Left renal pelvis (tissue), 4 donors: ENCODE measurements at regions not wholly inside any gene's neighbourhood (a gene's known extent, or its start where the extent isn't known, plus 50 kb on each side); places are given as distances from the start of the nearest gene placed in this dataset.
"Not testable (repeated sequence)": the region's sequence is repeated elsewhere in the genome, so short reads cannot be mapped to it uniquely, and the experiment has no call there.

ENCODE experiments used
- DNase-seq, 4 donors: peaks; one replicate each; pipeline ENCODE4 v3.0.0-alpha.2; 2013; ENCODE audit warnings: low read depth in 4 of 4, low spot score in 3 of 4

GRCh38 chr3:106115557-106115956, 246.7 kb upstream of the CBLB start:
- DNase-seq: no peak

- DNase-seq: no peak
These were observed 248.1 kb upstream of the CBLB start for GRCh38 chr3:106116733-106117489.

GRCh38 chr3:106117490-106117858, 248.7 kb upstream of the CBLB start:
- DNase-seq: no peak

- no peak for DNase-seq
These were observed 250.8 kb upstream of the CBLB start for GRCh38 chr3:106119614-106120082.

- no peak for DNase-seq
These were observed 251.5 kb upstream of the CBLB start for GRCh38 chr3:106120356-106120755.

- DNase-seq: no peak
These were observed 252.9 kb upstream of the CBLB start for GRCh38 chr3:106121491-106122289.

- DNase-seq: no peak
These were observed 256.0 kb upstream of the CBLB start for GRCh38 chr3:106124818-106125217.

- no peak for DNase-seq
These were observed 256.5 kb upstream of the CBLB start for GRCh38 chr3:106125321-106125720.

- DNase-seq: no peak
These were observed 257.4 kb upstream of the CBLB start for GRCh38 chr3:106126067-106126845.

GRCh38 chr3:106126846-106127235, 258.0 kb upstream of the CBLB start:
- DNase-seq: no peak

GRCh38 chr3:106129939-106130338, 261.1 kb upstream of the CBLB start:
- DNase-seq: no peak

- no peak for DNase-seq
These were observed 261.8 kb upstream of the CBLB start for GRCh38 chr3:106130384-106131198.

GRCh38 chr3:106135451-106136160, 266.8 kb upstream of the CBLB start:
- no peak for DNase-seq

GRCh38 chr3:106139826-106140225, 271.0 kb upstream of the CBLB start:
- no peak for DNase-seq

- DNase-seq: no peak
These were observed 271.6 kb upstream of the CBLB start for GRCh38 chr3:106140431-106140830.

- DNase-seq: no peak
These were observed 275.2 kb upstream of the CBLB start for GRCh38 chr3:106144030-106144429.

GRCh38 chr3:106148440-106149082, 279.7 kb upstream of the CBLB start:
- not testable (repeated sequence) for DNase-seq

- no peak for DNase-seq
These were observed 288.6 kb upstream of the CBLB start for GRCh38 chr3:106157411-106157810.

GRCh38 chr3:106160396-106160795, 291.6 kb upstream of the CBLB start:
- DNase-seq: no peak
